Thyroid gland (tissue), 4 donors: ENCODE measurements at regions not wholly inside any gene's neighbourhood (a gene's known extent, or its start where the extent isn't known, plus 50 kb on each side); places are given as distances from the start of the nearest gene placed in this dataset.

Experiments
- CTCF ChIP-seq, 6 experiments: fragments of 200-600 bp in 3 of 6; fragments of 450-650 bp in 3 of 6; sonication (generic) in 3 of 6; IDR thresholded peaks; one replicate each; pipeline ENCODE4 v1.5.1; 2016 to 2019; ENCODE audit warnings: antibody characterized with exemption in 6 of 6, mild to moderate bottlenecking in 2 of 6, inconsistent platforms in 1 of 6, moderate library complexity in 1 of 6
- POLR2A ChIP-seq, 2 donors: fragments of 450-650 bp; IDR thresholded peaks; one replicate each; pipeline ENCODE4 v1.6.1; 2017; ENCODE audit warnings: antibody characterized with exemption in 2 of 2, mild to moderate bottlenecking in 2 of 2, moderate library complexity in 1 of 2

GRCh38 chr7:124428781-124429180 is 336.8 kb downstream of the GPR37 start:
- TF ChIP-seq CTCF (IDR thresholded peaks at IDR 0.05): no peak
- no peak for TF ChIP-seq POLR2A (IDR thresholded peaks at IDR 0.05)
